ENCODE measurements at regions not wholly inside any gene's neighbourhood (a gene's known extent, or its start where the extent isn't known, plus 50 kb on each side); places are given as distances from the start of the nearest gene placed in this dataset.

GRCh38 chr4:163622379-163623035 is 128.0 kb downstream of the TMA16 start:
- no peak for DNase-seq

- DNase-seq = no peak
Measured at GRCh38 chr4:163623787-163624186, 129.3 kb downstream of the TMA16 start.

- DNase-seq = no peak
Measured at GRCh38 chr4:163624727-163625126, 130.2 kb downstream of the TMA16 start.

- DNase-seq = no peak
Measured at GRCh38 chr4:163631288-163631687, 136.8 kb downstream of the TMA16 start.

- no peak for DNase-seq
Measured at GRCh38 chr4:163638909-163639308, 144.4 kb downstream of the TMA16 start.

GRCh38 chr4:163649557-163650091 is 155.1 kb downstream of the TMA16 start:
- no peak for DNase-seq

GRCh38 chr4:163651761-163652160 is 157.3 kb downstream of the TMA16 start:
- no peak for DNase-seq

- DNase-seq = no peak
Measured at GRCh38 chr4:163654621-163655020, 160.1 kb downstream of the TMA16 start.

GRCh38 chr4:163660636-163661035 is 166.1 kb downstream of the TMA16 start:
- DNase-seq = no peak

- no peak for DNase-seq
Measured at GRCh38 chr4:163662768-163663167, 168.3 kb downstream of the TMA16 start.

- no peak for DNase-seq
Measured at GRCh38 chr4:163663454-163664225, 169.2 kb downstream of the TMA16 start.

- DNase-seq = no peak
Measured at GRCh38 chr4:163665101-163665500, 170.6 kb downstream of the TMA16 start.

GRCh38 chr4:163665521-163666331 is 171.2 kb downstream of the TMA16 start:
- no peak for DNase-seq

- DNase-seq = no peak
Measured at GRCh38 chr4:163666332-163666873, 171.9 kb downstream of the TMA16 start.

GRCh38 chr4:163672751-163673150 is 178.3 kb downstream of the TMA16 start:
- no peak for DNase-seq

GRCh38 chr4:163673848-163674697 is 179.6 kb downstream of the TMA16 start:
- no peak for DNase-seq

GRCh38 chr4:163679189-163679588 is 184.7 kb downstream of the TMA16 start:
- no peak for DNase-seq

- DNase-seq = no peak
Measured at GRCh38 chr4:163680386-163681098, 186.1 kb downstream of the TMA16 start.

GRCh38 chr4:163681208-163681821 is 186.8 kb downstream of the TMA16 start:
- DNase-seq = peak; percentile 7

GRCh38 chr4:163688856-163689255 is 194.4 kb downstream of the TMA16 start:
- DNase-seq = no peak
